NB4 (cell line): ENCODE measurements at regions not wholly inside any gene's neighbourhood (a gene's known extent, or its start where the extent isn't known, plus 50 kb on each side); places are given as distances from the start of the nearest gene placed in this dataset.

Experiments
- DNase-seq: peaks from one replicate; pipeline ENCODE4 v3.0.0; 2010; ENCODE audit warnings: low read depth
- H3K4me3 ChIP-seq: one replicate; pipeline ENCODE4 v1.5.1; 2011; ENCODE audit warnings: mild to moderate bottlenecking, low read depth, low read length, moderate library complexity
- CTCF ChIP-seq: IDR thresholded peaks from one replicate; pipeline ENCODE4 v1.5.1; 2012; ENCODE audit warnings: low read depth, low read length
- MAX ChIP-seq: IDR thresholded peaks from 2 replicates; pipeline ENCODE4 v1.6.1; 2011; ENCODE audit warnings: low read depth, low read length
- MYC ChIP-seq: IDR thresholded peaks from 2 replicates; pipeline ENCODE4 v1.6.1; 2011; ENCODE audit warnings: low read depth, low read length
- POLR2A ChIP-seq: IDR thresholded peaks from 2 replicates; pipeline ENCODE4 v1.6.1; 2011; ENCODE audit warnings: mild to moderate bottlenecking; ENCODE audit not compliant: insufficient read length; ENCODE audit errors: extremely low read depth

- TF ChIP-seq POLR2A (no peak), MYC (no peak), MAX (no peak), CTCF (no peak)
- no peak overlapping the region for H3K4me3 ChIP-seq
- no peak for DNase-seq
Measured at GRCh38 chr15:39270934-39271333, 309.9 kb upstream of the THBS1 start.

- H3K4me3 ChIP-seq, result no peak overlapping the region
- no peak for TF ChIP-seq POLR2A
- TF ChIP-seq CTCF, result no peak
- DNase-seq, result no peak
Measured at GRCh38 chr15:39272901-39273300, 308.0 kb upstream of the THBS1 start.

GRCh38 chr15:39273717-39274411, 307.0 kb upstream of the THBS1 start:
- DNase-seq, result no peak
- H3K4me3 ChIP-seq, result no peak overlapping the region
- no peak for TF ChIP-seq CTCF

GRCh38 chr15:39275066-39275465, 305.8 kb upstream of the THBS1 start:
- TF ChIP-seq POLR2A, result no peak
- TF ChIP-seq MAX, result no peak
- TF ChIP-seq CTCF, result no peak
- no peak for TF ChIP-seq MYC
- DNase-seq, result no peak
- H3K4me3 ChIP-seq, result no peak overlapping the region

- no peak for DNase-seq
- no peak for TF ChIP-seq MAX
- no peak for TF ChIP-seq POLR2A
- no peak for TF ChIP-seq MYC
- TF ChIP-seq CTCF, result no peak
- no peak overlapping the region for H3K4me3 ChIP-seq
Measured at GRCh38 chr15:39279311-39279710, 301.6 kb upstream of the THBS1 start.

- no peak overlapping the region for H3K4me3 ChIP-seq
- TF ChIP-seq MYC (no peak), MAX (no peak), POLR2A (no peak), CTCF (no peak)
- DNase-seq, result no peak
Measured at GRCh38 chr15:39281094-39281493, 299.8 kb upstream of the THBS1 start.
